ENCODE measurements at regions not wholly inside any gene's neighbourhood (a gene's known extent, or its start where the extent isn't known, plus 50 kb on each side); places are given as distances from the start of the nearest gene placed in this dataset.

GRCh38 chr3:101938262-101938847, 89.0 kb downstream of the NFKBIZ start (continued):
- TF ChIP-seq, protein P1, sequence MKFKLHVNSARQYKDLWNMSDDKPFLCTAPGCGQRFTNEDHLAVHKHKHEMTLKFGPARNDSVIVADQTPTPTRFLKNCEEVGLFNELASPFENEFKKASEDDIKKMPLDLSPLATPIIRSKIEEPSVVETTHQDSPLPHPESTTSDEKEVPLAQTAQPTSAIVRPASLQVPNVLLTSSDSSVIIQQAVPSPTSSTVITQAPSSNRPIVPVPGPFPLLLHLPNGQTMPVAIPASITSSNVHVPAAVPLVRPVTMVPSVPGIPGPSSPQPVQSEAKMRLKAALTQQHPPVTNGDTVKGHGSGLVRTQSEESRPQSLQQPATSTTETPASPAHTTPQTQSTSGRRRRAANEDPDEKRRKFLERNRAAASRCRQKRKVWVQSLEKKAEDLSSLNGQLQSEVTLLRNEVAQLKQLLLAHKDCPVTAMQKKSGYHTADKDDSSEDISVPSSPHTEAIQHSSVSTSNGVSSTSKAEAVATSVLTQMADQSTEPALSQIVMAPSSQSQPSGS (IDR thresholded peaks at IDR 0.05; ENCODE audit: low read length) = peak; percentile 81
- TF ChIP-seq CEBPB (IDR thresholded peaks at IDR 0.05; ENCODE audit: borderline replicate concordance in 1 of 2, low read depth in 2 of 2, low read length in 2 of 2) (peak in 1 of 2 experiments; percentile 82; a peak in 1 of 4 replicates), CREM (IDR thresholded peaks at IDR 0.05; ENCODE audit: low read depth) (peak; percentile 64), IKZF1 (conservative IDR thresholded peaks at IDR 0.05) (peak; percentile 94), ATF7 (IDR thresholded peaks at IDR 0.05; ENCODE audit: low read depth) (peak; percentile 74), ESRRA (IDR thresholded peaks at IDR 0.05; ENCODE audit: low read length) (no peak), SUPT20H (IDR thresholded peaks at IDR 0.05; ENCODE audit: borderline replicate concordance, control insufficient read depth, low read depth, low read length) (no peak), SKIL (IDR thresholded peaks at IDR 0.05; ENCODE audit: low read depth, poor library complexity, severe bottlenecking) (peak; percentile 69), MEF2B (IDR thresholded peaks at IDR 0.05; ENCODE audit: partially characterized antibody, poor library complexity, severe bottlenecking) (peak; percentile 89), CBFB (IDR thresholded peaks at IDR 0.05; ENCODE audit: low read depth) (0 out of 2 replicates have a peak, but pooled peaks have one; percentile 40), NFIC (IDR thresholded peaks at IDR 0.05; ENCODE audit: low read depth, low read length) (peak; percentile 95), PAX5 (IDR thresholded peaks at IDR 0.05; ENCODE audit: borderline replicate concordance, low read depth, low read length) (peak; percentile 49; the same call in 1 of the 2 replicates), NR2F1 (conservative IDR thresholded peaks at IDR 0.05) (peak; percentile 87), ZZZ3 (IDR thresholded peaks at IDR 0.05; ENCODE audit: control insufficient read depth, insufficient read length, low read depth) (no peak), PKNOX1 (IDR thresholded peaks at IDR 0.05) (0 out of 2 replicates have a peak, but pooled peaks have one; percentile 16), PML (IDR thresholded peaks at IDR 0.05; ENCODE audit: low read length) (peak; percentile 57; the same call in 1 of the 2 replicates), NBN (IDR thresholded peaks at IDR 0.05) (peak; percentile 83; the same call in 1 of the 2 replicates), ELK1 (IDR thresholded peaks at IDR 0.05; ENCODE audit: low read depth, low read length) (0 out of 2 replicates have a peak, but pooled peaks have one; percentile 24), BCL11A (IDR thresholded peaks at IDR 0.05; ENCODE audit: low read depth, low read length) (peak; percentile 72), YY1 (IDR thresholded peaks at IDR 0.05; ENCODE audit: low read depth, low read length) (peak; percentile 68; the same call in 1 of the 2 replicates), BHLHE40 (IDR thresholded peaks at IDR 0.05; ENCODE audit: borderline replicate concordance in 1 of 2, low read depth in 2 of 2, low read length in 1 of 2) (peak; percentile 30 to 43; a peak in 1 of 4 replicates), USF2 (IDR thresholded peaks at IDR 0.05; ENCODE audit: borderline replicate concordance, low read depth, low read length) (no peak), SMC3 (IDR thresholded peaks at IDR 0.05; ENCODE audit: borderline replicate concordance, low read length) (0 out of 2 replicates have a peak, but pooled peaks have one; percentile 3), MTA2 (IDR thresholded peaks at IDR 0.05; ENCODE audit: low read depth) (peak; percentile 91)
- TF ChIP-seq, protein P2, sequence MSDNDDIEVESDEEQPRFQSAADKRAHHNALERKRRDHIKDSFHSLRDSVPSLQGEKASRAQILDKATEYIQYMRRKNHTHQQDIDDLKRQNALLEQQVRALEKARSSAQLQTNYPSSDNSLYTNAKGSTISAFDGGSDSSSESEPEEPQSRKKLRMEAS (IDR thresholded peaks at IDR 0.05; ENCODE audit: low read depth, low read length) = no peak
